WTC11 (cell line): ENCODE measurements at regions not wholly inside any gene's neighbourhood (a gene's known extent, or its start where the extent isn't known, plus 50 kb on each side); places are given as distances from the start of the nearest gene placed in this dataset.
A peak's percentile ranks its signal among the peaks of the same experiment; 100 is the strongest.

Experiments
- ATAC-seq: fragments of 200-7000 bp; cut with Tn5 transposase; 2 replicates; pipeline ENCODE4 v1.10.0; 2021; ENCODE audit warnings: mild to moderate bottlenecking, moderate library complexity
- CTCF ChIA-PET: fragments of 300-600 bp; sonication (Branson Sonifier 250); formaldehyde crosslinking; loops from one replicate; lab custom pipeline; 2021; ENCODE audit warnings: antibody characterized with exemption; lab: Charles Lee
- POLR2A ChIA-PET: fragments of 350-600 bp; sonication (Branson Sonifier 250); formaldehyde crosslinking; loops from one replicate; lab custom pipeline; 2021; ENCODE audit warnings: antibody characterized with exemption; lab: Charles Lee
- DNase-seq: peaks from one replicate; pipeline ENCODE4 v3.0.0; 2021; ENCODE audit warnings: low spot score
- H3K27ac Mint-ChIP-seq: 2 replicates; pipeline ENCODE4 v1.8.0; 2021; ENCODE audit warnings: mixed read lengths
- H3K27me3 Mint-ChIP-seq: 2 replicates; pipeline ENCODE4 v1.8.0; 2021; ENCODE audit warnings: low read depth, mild to moderate bottlenecking, moderate library complexity, mixed read lengths
- H3K36me3 Mint-ChIP-seq: 2 replicates; pipeline ENCODE4 v1.8.0; 2021; ENCODE audit warnings: mixed read lengths
- H3K4me1 Mint-ChIP-seq: 2 replicates; pipeline ENCODE4 v1.8.0; 2022; ENCODE audit warnings: mixed read lengths
- H3K4me3 Mint-ChIP-seq: 2 replicates; pipeline ENCODE4 v1.8.0; 2021; ENCODE audit warnings: mild to moderate bottlenecking, moderate library complexity, mixed read lengths
- H3K9me3 Mint-ChIP-seq: 2 replicates; pipeline ENCODE4 v1.8.0; 2021; ENCODE audit warnings: mixed read lengths
- CTCF ChIP-seq: fragments of 200-600 bp; IDR thresholded peaks from 2 replicates; pipeline ENCODE4 v1.8.0; 2022; ENCODE audit warnings: antibody characterized with exemption
- EMX1 ChIP-seq: fragments of 250-450 bp; sonication (Bioruptor Pico); IDR thresholded peaks from 2 replicates; pipeline ENCODE4 v1.8.0; 2021; ENCODE audit warnings: mild to moderate bottlenecking
- JAZF1 ChIP-seq: fragments of 250-450 bp; sonication (Bioruptor Pico); IDR thresholded peaks from 2 replicates; pipeline ENCODE4 v1.9.0; 2021; ENCODE audit warnings: moderate library complexity, mild to moderate bottlenecking, inconsistent platforms
- NFATC4 ChIP-seq: fragments of 250-450 bp; sonication (Bioruptor Pico); IDR thresholded peaks from 2 replicates; pipeline ENCODE4 v1.9.0; 2021; ENCODE audit warnings: mild to moderate bottlenecking
- NFYB ChIP-seq: sonication (generic); formaldehyde crosslinking; conservative IDR thresholded peaks from 2 replicates; pipeline ENCODE4 v1.8.0; 2022; ENCODE audit warnings: low read depth, missing genetic modification reagents
- NR2C2 ChIP-seq: sonication (generic); formaldehyde crosslinking; IDR thresholded peaks from 2 replicates; pipeline ENCODE4 v1.8.0; 2022; ENCODE audit warnings: mild to moderate bottlenecking, missing genetic modification reagents
- RORB ChIP-seq: fragments of 250-450 bp; sonication (Bioruptor Pico); IDR thresholded peaks from 2 replicates; pipeline ENCODE4 v1.9.0; 2021; ENCODE audit warnings: mild to moderate bottlenecking
- STAT6 ChIP-seq: sonication (generic); formaldehyde crosslinking; conservative IDR thresholded peaks from 2 replicates; pipeline ENCODE4 v1.8.1; 2023; ENCODE audit warnings: mild to moderate bottlenecking, low read depth, missing genetic modification reagents, moderate library complexity
- ZNF138 ChIP-seq: sonication (generic); formaldehyde crosslinking; conservative IDR thresholded peaks from 2 replicates; pipeline ENCODE4 v1.8.1; 2022; ENCODE audit warnings: mild to moderate bottlenecking, moderate library complexity, missing genetic modification reagents
- ZNF396 ChIP-seq: fragments of 250-450 bp; sonication (Bioruptor Pico); IDR thresholded peaks from 2 replicates; pipeline ENCODE4 v1.8.0; 2021; ENCODE audit warnings: mild to moderate bottlenecking, moderate library complexity, borderline replicate concordance
- TF ChIP-seq, protein P1 (sequence below): fragments of 250-450 bp; sonication (Bioruptor Pico); IDR thresholded peaks from 2 replicates; pipeline ENCODE4 v1.9.0; 2021; ENCODE audit warnings: mild to moderate bottlenecking
- TF ChIP-seq, protein P2 (sequence below): sonication (generic); formaldehyde crosslinking; IDR thresholded peaks from 2 replicates; pipeline ENCODE4 v1.8.0; 2022; ENCODE audit warnings: mild to moderate bottlenecking, missing genetic modification reagents
- TF ChIP-seq, protein P3 (sequence below): sonication (generic); formaldehyde crosslinking; IDR thresholded peaks from 2 replicates; pipeline ENCODE4 v1.8.1; 2023; ENCODE audit warnings: mild to moderate bottlenecking, missing genetic modification reagents
- TF ChIP-seq, protein P4 (sequence below): sonication (generic); formaldehyde crosslinking; IDR thresholded peaks from 2 replicates; pipeline ENCODE4 v1.8.1; 2022; ENCODE audit warnings: low read depth, mild to moderate bottlenecking, moderate library complexity, missing genetic modification reagents, borderline replicate concordance

GRCh38 chr9:91032121-91032531, 230.5 kb downstream of the SYK start:
- Mint-ChIP-seq H3K27me3 (no peaks in the 10 kb centered on the region; the same call in 1 of the 2 replicates), H3K4me1 (peaks cover 11% of the 10 kb centered on the region)
- POLR2A ChIA-PET: no interaction called here
- CTCF ChIA-PET: interaction anchor here (1.5 to 2.0 kb wide), 2 partner anchors 117 to 392 kb away, joined by 4 read pairs; no protein-coding TSS in a partner anchor
- TF ChIP-seq STAT6 (CRISPR knock-in tag): no peak
- TF ChIP-seq, all 79 proteins: peak for 0
- peaks cover 8% of the 10 kb centered on the region for H3K9me3 Mint-ChIP-seq
- no peak overlapping the region for H3K27ac Mint-ChIP-seq
- DNase-seq (no peak), ATAC-seq (no peak)
- H3K36me3 Mint-ChIP-seq: no peaks in the 10 kb centered on the region
- no peak overlapping the region for H3K4me3 Mint-ChIP-seq

DNA sequence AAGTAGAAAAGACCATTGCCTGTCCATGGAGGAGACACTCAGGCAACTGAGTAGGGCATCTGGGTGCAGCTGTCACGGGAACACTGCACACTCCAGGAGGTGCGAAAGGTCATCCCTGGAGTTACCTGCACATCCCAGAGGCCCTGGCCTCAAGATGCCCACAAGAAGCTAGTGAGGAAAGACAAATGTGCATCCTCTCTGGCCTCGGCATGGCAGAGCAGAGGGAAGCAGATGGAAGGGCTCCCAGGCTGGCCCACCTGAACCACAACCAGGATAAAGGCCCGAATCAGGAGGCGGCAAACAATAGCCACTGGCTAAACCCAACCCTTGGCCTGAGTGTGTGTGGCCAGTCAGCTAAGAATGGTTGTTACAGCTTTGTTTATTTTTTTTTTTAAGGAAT, 231.7 kb downstream of the SYK start:
- H3K36me3 Mint-ChIP-seq: no peaks in the 10 kb centered on the region
- no peak overlapping the region for H3K4me3 Mint-ChIP-seq
- H3K4me1 Mint-ChIP-seq: peaks cover 21% of the 10 kb centered on the region
- ATAC-seq: no peak
- H3K27me3 Mint-ChIP-seq: no peaks in the 10 kb centered on the region; the same call in 1 of the 2 replicates
- H3K27ac Mint-ChIP-seq: no peak overlapping the region
- H3K9me3 Mint-ChIP-seq: peaks cover 8% of the 10 kb centered on the region
- TF ChIP-seq ZNF396 (CRISPR knock-in tag) (no peak), JAZF1 (no peak), ZNF138 (CRISPR knock-in tag) (no peak), RORB (no peak), EMX1 (CRISPR knock-in tag) (no peak), NR2C2 (CRISPR knock-in tag) (no peak)
- TF ChIP-seq, protein P1, sequence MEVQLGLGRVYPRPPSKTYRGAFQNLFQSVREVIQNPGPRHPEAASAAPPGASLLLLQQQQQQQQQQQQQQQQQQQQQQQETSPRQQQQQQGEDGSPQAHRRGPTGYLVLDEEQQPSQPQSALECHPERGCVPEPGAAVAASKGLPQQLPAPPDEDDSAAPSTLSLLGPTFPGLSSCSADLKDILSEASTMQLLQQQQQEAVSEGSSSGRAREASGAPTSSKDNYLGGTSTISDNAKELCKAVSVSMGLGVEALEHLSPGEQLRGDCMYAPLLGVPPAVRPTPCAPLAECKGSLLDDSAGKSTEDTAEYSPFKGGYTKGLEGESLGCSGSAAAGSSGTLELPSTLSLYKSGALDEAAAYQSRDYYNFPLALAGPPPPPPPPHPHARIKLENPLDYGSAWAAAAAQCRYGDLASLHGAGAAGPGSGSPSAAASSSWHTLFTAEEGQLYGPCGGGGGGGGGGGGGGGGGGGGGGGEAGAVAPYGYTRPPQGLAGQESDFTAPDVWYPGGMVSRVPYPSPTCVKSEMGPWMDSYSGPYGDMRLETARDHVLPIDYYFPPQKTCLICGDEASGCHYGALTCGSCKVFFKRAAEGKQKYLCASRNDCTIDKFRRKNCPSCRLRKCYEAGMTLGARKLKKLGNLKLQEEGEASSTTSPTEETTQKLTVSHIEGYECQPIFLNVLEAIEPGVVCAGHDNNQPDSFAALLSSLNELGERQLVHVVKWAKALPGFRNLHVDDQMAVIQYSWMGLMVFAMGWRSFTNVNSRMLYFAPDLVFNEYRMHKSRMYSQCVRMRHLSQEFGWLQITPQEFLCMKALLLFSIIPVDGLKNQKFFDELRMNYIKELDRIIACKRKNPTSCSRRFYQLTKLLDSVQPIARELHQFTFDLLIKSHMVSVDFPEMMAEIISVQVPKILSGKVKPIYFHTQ (CRISPR knock-in tag): no peak
- TF ChIP-seq, protein P2, sequence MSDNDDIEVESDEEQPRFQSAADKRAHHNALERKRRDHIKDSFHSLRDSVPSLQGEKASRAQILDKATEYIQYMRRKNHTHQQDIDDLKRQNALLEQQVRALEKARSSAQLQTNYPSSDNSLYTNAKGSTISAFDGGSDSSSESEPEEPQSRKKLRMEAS: no peak
- TF ChIP-seq, protein P3, sequence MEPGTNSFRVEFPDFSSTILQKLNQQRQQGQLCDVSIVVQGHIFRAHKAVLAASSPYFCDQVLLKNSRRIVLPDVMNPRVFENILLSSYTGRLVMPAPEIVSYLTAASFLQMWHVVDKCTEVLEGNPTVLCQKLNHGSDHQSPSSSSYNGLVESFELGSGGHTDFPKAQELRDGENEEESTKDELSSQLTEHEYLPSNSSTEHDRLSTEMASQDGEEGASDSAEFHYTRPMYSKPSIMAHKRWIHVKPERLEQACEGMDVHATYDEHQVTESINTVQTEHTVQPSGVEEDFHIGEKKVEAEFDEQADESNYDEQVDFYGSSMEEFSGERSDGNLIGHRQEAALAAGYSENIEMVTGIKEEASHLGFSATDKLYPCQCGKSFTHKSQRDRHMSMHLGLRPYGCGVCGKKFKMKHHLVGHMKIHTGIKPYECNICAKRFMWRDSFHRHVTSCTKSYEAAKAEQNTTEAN (CRISPR knock-in tag): no peak
- TF ChIP-seq, protein P4, sequence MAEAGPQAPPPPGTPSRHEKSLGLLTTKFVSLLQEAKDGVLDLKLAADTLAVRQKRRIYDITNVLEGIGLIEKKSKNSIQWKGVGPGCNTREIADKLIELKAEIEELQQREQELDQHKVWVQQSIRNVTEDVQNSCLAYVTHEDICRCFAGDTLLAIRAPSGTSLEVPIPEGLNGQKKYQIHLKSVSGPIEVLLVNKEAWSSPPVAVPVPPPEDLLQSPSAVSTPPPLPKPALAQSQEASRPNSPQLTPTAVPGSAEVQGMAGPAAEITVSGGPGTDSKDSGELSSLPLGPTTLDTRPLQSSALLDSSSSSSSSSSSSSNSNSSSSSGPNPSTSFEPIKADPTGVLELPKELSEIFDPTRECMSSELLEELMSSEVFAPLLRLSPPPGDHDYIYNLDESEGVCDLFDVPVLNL (CRISPR knock-in tag): no peak
- ChIA-PET CTCF (interaction anchor here (0.5 to 3.4 kb wide), 9 partner anchors 20 to 1970 kb away, joined by 3 to 33 read pairs (median 6); partner anchors contain the start of gene NFIL3), POLR2A (no interaction called here)
- no peak for DNase-seq

GRCh38 chr9:91033797-91034196, 232.2 kb downstream of the SYK start:
- POLR2A ChIA-PET: no interaction called here

More at GRCh38 chr9:91033797-91034196, 232.2 kb downstream of the SYK start:
- H3K27me3 Mint-ChIP-seq: no peaks in the 10 kb centered on the region; the same call in 1 of the 2 replicates
- H3K4me1 Mint-ChIP-seq: peaks cover 25% of the 10 kb centered on the region
- peaks cover 3% of the 10 kb centered on the region for H3K9me3 Mint-ChIP-seq
- no peaks in the 10 kb centered on the region for H3K36me3 Mint-ChIP-seq
- TF ChIP-seq NFATC4 (CRISPR knock-in tag) (no peak), CTCF (peak; percentile 81), NFYB (no peak)
- peak; percentile 84 for DNase-seq
- no peak overlapping the region for H3K4me3 Mint-ChIP-seq
- CTCF ChIA-PET: interaction anchor here (0.6 to 3.4 kb wide), 10 partner anchors 21 to 403 kb away, joined by 3 to 33 read pairs (median 6); partner anchors contain the start of gene NFIL3
- H3K27ac Mint-ChIP-seq: no peak overlapping the region
- ATAC-seq: peak; percentile 21
